IMR-90 (cell line): ENCODE measurements at regions not wholly inside any gene's neighbourhood (a gene's known extent, or its start where the extent isn't known, plus 50 kb on each side); places are given as distances from the start of the nearest gene placed in this dataset.

Experiments
- ATAC-seq: fragments of 200-7000 bp; cut with Tn5 transposase; 2 replicates; pipeline ENCODE4 v1.9.1; 2020; ENCODE audit warnings: low read depth, mild to moderate bottlenecking, moderate library complexity
- BruUV-seq: library from RNA; stranded (reverse); fragments of 400-500 nt; replicated peaks from 2 replicates; lab custom pipeline; 2021; lab: Mats Ljungman, UMichigan
- CTCF ChIA-PET: fragments of 300-600 bp; formaldehyde crosslinking; extraction: SDS; loops from one replicate; lab custom pipeline; 2021; ENCODE audit warnings: antibody characterized with exemption; lab: Yijun Ruan, JAX
- POLR2A ChIA-PET: fragments of 300-600 bp; sonication (Branson Sonifier 250); formaldehyde crosslinking; loops from one replicate; lab custom pipeline; 2022; ENCODE audit warnings: antibody characterized with exemption; ENCODE audit not compliant: unreplicated experiment; lab: Charles Lee
- DNase-seq: peaks from one replicate; pipeline ENCODE4 v3.0.0; 2013
- H2AFZ ChIP-seq: replicated peaks from 2 replicates; pipeline ENCODE3; 2013; ENCODE audit warnings: low read length, mild to moderate bottlenecking; ENCODE audit not compliant: poor library complexity
- H2AK5ac ChIP-seq: 2 replicates; pipeline ENCODE4 v1.6.1; 2013; ENCODE audit warnings: low read depth, low read length, inconsistent platforms
- H2AK9ac ChIP-seq: replicated peaks from 2 replicates; pipeline ENCODE3; 2013; ENCODE audit warnings: mild to moderate bottlenecking, low read depth, low read length, moderate library complexity; ENCODE audit not compliant: poor library complexity
- H2BK120ac ChIP-seq: 2 replicates; pipeline ENCODE4 v1.6.1; 2013; ENCODE audit warnings: low read depth, low read length, inconsistent platforms
- H2BK15ac ChIP-seq: 3 replicates; pipeline ENCODE4 v1.6.1; 2013; ENCODE audit warnings: low read depth, low read length, inconsistent platforms
- H2BK20ac ChIP-seq: 2 replicates; pipeline ENCODE4 v1.6.1; 2013; ENCODE audit warnings: low read depth, mild to moderate bottlenecking, inconsistent platforms, low read length, moderate library complexity
- H2BK5ac ChIP-seq: 2 replicates; pipeline ENCODE4 v1.6.1; 2013; ENCODE audit warnings: mild to moderate bottlenecking, low read depth, low read length, inconsistent platforms; ENCODE audit not compliant: poor library complexity, severe bottlenecking
- H3K14ac ChIP-seq: replicated peaks from 2 replicates; pipeline ENCODE4 v1.6.1; 2013; ENCODE audit warnings: low read depth, low read length, inconsistent platforms
- H3K18ac ChIP-seq: 2 replicates; pipeline ENCODE4 v1.6.1; 2013; ENCODE audit warnings: low read depth, low read length, control low read depth
- H3K23ac ChIP-seq: 2 replicates; pipeline ENCODE4 v1.6.1; 2013; ENCODE audit warnings: low read depth, low read length, inconsistent platforms
- H3K27ac ChIP-seq: 2 replicates; pipeline ENCODE4 v1.5.1; 2013; ENCODE audit warnings: mild to moderate bottlenecking, control low read depth, low read length; ENCODE audit not compliant: insufficient read depth
- H3K27me3 ChIP-seq: 2 replicates; pipeline ENCODE4 v1.6.1; 2013; ENCODE audit warnings: low read length; ENCODE audit not compliant: control insufficient read depth, insufficient read depth
- H3K36me3 ChIP-seq: 2 replicates; pipeline ENCODE4 v1.6.1; 2013; ENCODE audit warnings: low read length, mixed read lengths; ENCODE audit not compliant: control insufficient read depth, insufficient read depth
- H3K4ac ChIP-seq: 2 replicates; pipeline ENCODE4 v1.6.1; 2013; ENCODE audit warnings: low read depth, low read length, inconsistent platforms
- H3K4me1 ChIP-seq: 2 replicates; pipeline ENCODE4 v1.6.1; 2013; ENCODE audit warnings: low read length, mixed read lengths; ENCODE audit not compliant: control insufficient read depth, insufficient read depth
- H3K4me2 ChIP-seq: 2 replicates; pipeline ENCODE4 v1.6.1; 2013; ENCODE audit warnings: low read depth, mild to moderate bottlenecking, control low read depth, low read length, moderate library complexity
- H3K4me3 ChIP-seq: 2 replicates; pipeline ENCODE4 v1.5.1; 2013; ENCODE audit warnings: low read depth, mild to moderate bottlenecking, control low read depth, low read length, moderate library complexity; ENCODE audit not compliant: insufficient read depth
- H3K56ac ChIP-seq: 2 replicates; pipeline ENCODE4 v1.6.1; 2013; ENCODE audit warnings: low read length, inconsistent platforms; ENCODE audit not compliant: insufficient read depth; ENCODE audit errors: extremely low read depth
- H3K79me1 ChIP-seq, 2 experiments: 2 replicates each; pipeline ENCODE4 v1.6.1; 2013; ENCODE audit warnings: low read length in 2 of 2, inconsistent platforms in 1 of 2, low read depth in 1 of 2
- H3K9ac ChIP-seq: 2 replicates; pipeline ENCODE4 v1.6.1; 2013; ENCODE audit warnings: low read depth, low read length, control low read depth
- H3K9me1 ChIP-seq: 2 replicates; pipeline ENCODE4 v1.6.1; 2013; ENCODE audit warnings: low read length, inconsistent platforms; ENCODE audit not compliant: insufficient read depth
- H3K9me3 ChIP-seq: 2 replicates; pipeline ENCODE4 v1.6.1; 2013; ENCODE audit warnings: low read length; ENCODE audit not compliant: control insufficient read depth, insufficient read depth
- H4K20me1 ChIP-seq: 2 replicates; pipeline ENCODE4 v1.6.1; 2013; ENCODE audit warnings: low read length, inconsistent platforms; ENCODE audit not compliant: insufficient read depth
- H4K5ac ChIP-seq: 2 replicates; pipeline ENCODE4 v1.6.1; 2013; ENCODE audit warnings: mild to moderate bottlenecking, low read depth, low read length, control low read depth
- H4K8ac ChIP-seq, 2 experiments: 2 replicates each; pipeline ENCODE4 v1.6.1; 2013; ENCODE audit warnings: low read depth in 2 of 2, low read length in 2 of 2, control low read depth in 1 of 2, inconsistent platforms in 1 of 2
- H4K91ac ChIP-seq: 2 replicates; pipeline ENCODE4 v1.6.1; 2013; ENCODE audit warnings: low read depth, low read length, inconsistent platforms; ENCODE audit not compliant: insufficient read depth
- MXI1 ChIP-seq: IDR thresholded peaks from 2 replicates; pipeline ENCODE4 v1.6.1; 2012; ENCODE audit warnings: low read depth, mild to moderate bottlenecking, low read length, moderate library complexity, borderline replicate concordance
- NFE2L2 ChIP-seq: fragments of 150-350 bp; IDR thresholded peaks from 2 replicates; pipeline ENCODE4 v1.6.1; 2016; ENCODE audit warnings: low read depth, mild to moderate bottlenecking, low read length
- POLR2A ChIP-seq: IDR thresholded peaks from 2 replicates; pipeline ENCODE4 v1.6.1; 2012; ENCODE audit warnings: mild to moderate bottlenecking, low read depth, low read length
- RAD21 ChIP-seq: IDR thresholded peaks from 2 replicates; pipeline ENCODE4 v1.6.1; 2012; ENCODE audit warnings: low read length, improper control_type of control experiment
- RCOR1 ChIP-seq: IDR thresholded peaks from 2 replicates; pipeline ENCODE4 v1.6.1; 2012; ENCODE audit warnings: mild to moderate bottlenecking, low read length, improper control_type of control experiment; ENCODE audit not compliant: insufficient replicate concordance
- SMC3 ChIP-seq: fragments of 150-350 bp; IDR thresholded peaks from 2 replicates; pipeline ENCODE4 v1.6.1; 2016; ENCODE audit warnings: low read depth, mild to moderate bottlenecking, antibody characterized with exemption, low read length, moderate library complexity
- USF2 ChIP-seq: fragments of 150-350 bp; IDR thresholded peaks from 2 replicates; pipeline ENCODE4 v1.6.1; 2017; ENCODE audit warnings: mild to moderate bottlenecking, antibody characterized with exemption, low read length, low read depth
- WGBS, 2 experiments: methylation state at CpG; one replicate each; pipeline versions ENCODE4 v1.1.5 to v1.1.7; 2013; ENCODE audit warnings: missing lambda C conversion rate in 2 of 2; ENCODE audit not compliant: insufficient read length in 1 of 2; ENCODE audit errors: extremely low coverage in 2 of 2; 5-methylcytosine and 5-hydroxymethylcytosine counted together
- dilution Hi-C: fragments of 300-500 bp; cut with HindIII; formaldehyde crosslinking; loops from one replicate; pipeline ENCODE4 v1.14.3; 2018; ENCODE audit warnings: low sequenced_read_pairs; ENCODE audit not compliant: unreplicated experiment
- in situ Hi-C: fragments of 300-500 bp; cut with MboI; formaldehyde crosslinking; loops from 3 replicates; pipeline ENCODE4 v1.14.3; 2019; ENCODE audit warnings: low sequenced_read_pairs, inconsistent platforms, mixed read lengths
- intact Hi-C: fragments of 100-400 bp; cut with micrococcal nuclease; formaldehyde crosslinking; loops from 2 replicates; pipeline ENCODE4 v1.10.0; 2022

- no peaks in the 10 kb centered on the region; the same call in 1 of the 2 replicates for H3K9me1 ChIP-seq
- H3K4me2 ChIP-seq: no peak overlapping the region
- peaks cover 6% of the 10 kb centered on the region; the same call in 1 of the 2 replicates for H3K4me1 ChIP-seq
- H2BK5ac ChIP-seq: no peak overlapping the region
- no peak overlapping the region for H4K8ac ChIP-seq
- no peak for TF ChIP-seq NFE2L2
- no peak for TF ChIP-seq MXI1
- TF ChIP-seq USF2: no peak
- TF ChIP-seq SMC3: no peak
- no peak for TF ChIP-seq RCOR1
- no peak for TF ChIP-seq POLR2A
- TF ChIP-seq RAD21: no peak
- no peaks in the 10 kb centered on the region for H3K36me3 ChIP-seq
- no TSS peak for BruUV-seq
- H3K9ac ChIP-seq: no peak overlapping the region
- no peaks in the 10 kb centered on the region for H3K27me3 ChIP-seq
- H3K27ac ChIP-seq: no peak overlapping the region
- no peaks in the 10 kb centered on the region for H3K9me3 ChIP-seq
- H3K23ac ChIP-seq: no peak overlapping the region
- no peak overlapping the region for H2AFZ ChIP-seq
- ChIA-PET POLR2A (interaction anchor here (0.8 kb wide), 1 partner anchor 209 kb away, joined by 8 read pairs; no protein-coding TSS in a partner anchor), CTCF (no interaction called here)
- no peak overlapping the region for H3K14ac ChIP-seq
- dilution Hi-C loops: no loop called here
- H2BK15ac ChIP-seq: no peak overlapping the region
- H3K4ac ChIP-seq: no peak overlapping the region
- no peaks in the 10 kb centered on the region for H4K20me1 ChIP-seq
- no peaks in the 10 kb centered on the region for H3K79me1 ChIP-seq
- no peak for DNase-seq
- H2AK5ac ChIP-seq: no peak overlapping the region
- no peak overlapping the region for H3K18ac ChIP-seq
- no peak overlapping the region for H3K56ac ChIP-seq
- no peak overlapping the region for H4K5ac ChIP-seq
- no peak overlapping the region for H2BK20ac ChIP-seq
- no peak overlapping the region for H2BK120ac ChIP-seq
- in situ Hi-C loops: no loop called here
- no peak overlapping the region for H4K91ac ChIP-seq
- no peak overlapping the region for H2AK9ac ChIP-seq
- no peak overlapping the region for H3K4me3 ChIP-seq
- intact Hi-C loops: no loop called here
- no CpG with 5 or more reads among the region's 2 CpGs for WGBS, 2 experiments
- no peak for ATAC-seq
These were observed 63.2 kb upstream of the ZSWIM6 start for GRCh38 chr5:61268871-61269270.
